Fibroblast of lung (primary cell): ENCODE measurements at regions not wholly inside any gene's neighbourhood (a gene's known extent, or its start where the extent isn't known, plus 50 kb on each side); places are given as distances from the start of the nearest gene placed in this dataset.
A peak's percentile ranks its signal among the peaks of the same experiment; 100 is the strongest.

ENCODE experiments used
- DNase-seq, 2 donors: peaks; one replicate each; pipeline versions ENCODE4 v3.0.0 to v3.0.0-alpha.2; 2010; ENCODE audit warnings: low read depth in 2 of 2
- H2AFZ ChIP-seq: 2 replicates; pipeline ENCODE4 v1.5.1; 2012; ENCODE audit warnings: low read length, control low read depth, inconsistent platforms
- H3K27ac ChIP-seq: 2 replicates; pipeline ENCODE4 v1.5.1; 2011; ENCODE audit warnings: low read length, control low read depth; ENCODE audit not compliant: insufficient read depth
- H3K27me3 ChIP-seq: 2 replicates; pipeline ENCODE4 v1.5.1; 2011; ENCODE audit warnings: mild to moderate bottlenecking, low read length; ENCODE audit not compliant: control insufficient read depth, insufficient read depth
- H3K36me3 ChIP-seq: 2 replicates; pipeline ENCODE4 v1.5.1; 2011; ENCODE audit warnings: low read length; ENCODE audit not compliant: control insufficient read depth, insufficient read depth
- H3K4me1 ChIP-seq: 2 replicates; pipeline ENCODE4 v1.5.1; 2011; ENCODE audit warnings: low read length; ENCODE audit not compliant: control insufficient read depth, insufficient read depth; ENCODE audit errors: extremely low read depth
- H3K4me2 ChIP-seq: 2 replicates; pipeline ENCODE4 v1.5.1; 2011; ENCODE audit warnings: low read length, control low read depth; ENCODE audit not compliant: insufficient read depth; ENCODE audit errors: extremely low read depth
- H3K4me3 ChIP-seq, 4 experiments: fragments of 200-600 bp in 1 of 4; sonication (generic) in 1 of 4; replicated peaks in 1 of 4; 2 replicates each; pipeline ENCODE4 v1.5.1; 2011 to 2016; ENCODE audit warnings: low read length in 4 of 4, low read depth in 3 of 4, mild to moderate bottlenecking in 3 of 4, control low read depth in 2 of 4, inconsistent platforms in 1 of 4, mixed read lengths in 1 of 4; ENCODE audit not compliant: insufficient read depth in 1 of 4; ENCODE audit errors: control extremely low read depth in 1 of 4
- H3K79me2 ChIP-seq: 2 replicates; pipeline ENCODE4 v1.5.1; 2012; ENCODE audit warnings: mild to moderate bottlenecking, low read length, inconsistent platforms; ENCODE audit not compliant: control insufficient read depth, insufficient read depth
- H3K9ac ChIP-seq: 2 replicates; pipeline ENCODE4 v1.5.1; 2011; ENCODE audit warnings: mild to moderate bottlenecking, low read length, control low read depth; ENCODE audit not compliant: insufficient read depth
- H3K9me3 ChIP-seq: 2 replicates; pipeline ENCODE4 v1.5.1; 2012; ENCODE audit warnings: low read depth, low read length; ENCODE audit not compliant: control insufficient read depth, insufficient read depth
- H4K20me1 ChIP-seq: 2 replicates; pipeline ENCODE4 v1.5.1; 2011; ENCODE audit warnings: low read length; ENCODE audit not compliant: control insufficient read depth, insufficient read depth; ENCODE audit errors: extremely low read depth
- CTCF ChIP-seq, 2 donors: IDR thresholded peaks in 1 of 2; conservative IDR thresholded peaks in 1 of 2; 1 replicate in 1 of 2; 2 replicates in 1 of 2; pipeline ENCODE4 v1.5.1; 2011 to 2012; ENCODE audit warnings: low read length in 2 of 2, control low read depth in 1 of 2, inconsistent platforms in 1 of 2, low read depth in 1 of 2, mild to moderate bottlenecking in 1 of 2
- EZH2 ChIP-seq: IDR thresholded peaks from 2 replicates; pipeline ENCODE4 v1.5.1; 2012; ENCODE audit warnings: low read length, control low read depth, mild to moderate bottlenecking; ENCODE audit errors: missing control alignments

GRCh38 chr15:38684440-38685010 lies 119.9 kb upstream of the RASGRP1 start:
- no peak overlapping the region for H3K27ac ChIP-seq

GRCh38 chr15:38685686-38686339 lies 121.2 kb upstream of the RASGRP1 start:
- H3K36me3 ChIP-seq: no peaks in the 10 kb centered on the region
- H3K4me1 ChIP-seq: no peaks in the 10 kb centered on the region
- H3K9me3 ChIP-seq: no peaks in the 10 kb centered on the region
- H3K27me3 ChIP-seq: peaks cover 3% of the 10 kb centered on the region
- no peak overlapping the region for H3K9ac ChIP-seq
- no peak overlapping the region for H3K27ac ChIP-seq
- H3K79me2 ChIP-seq: no peaks in the 10 kb centered on the region
- no peak overlapping the region for H3K4me2 ChIP-seq
- DNase-seq: no peak
- no peak overlapping the region for H3K4me3 ChIP-seq
- TF ChIP-seq CTCF (conservative IDR thresholded peaks at IDR 0.05 in 1 of 2, IDR thresholded peaks at IDR 0.05 in 1 of 2; ENCODE audit: low read depth in 1 of 2, low read length in 2 of 2) (no peak), EZH2 (no peak)
- H4K20me1 ChIP-seq: no peaks in the 10 kb centered on the region
- no peak overlapping the region for H2AFZ ChIP-seq

More at GRCh38 chr15:38684440-38685010, 119.9 kb upstream of the RASGRP1 start:
- H3K9me3 ChIP-seq: no peaks in the 10 kb centered on the region
- no peak overlapping the region for H3K4me3 ChIP-seq
- H3K4me2 ChIP-seq: no peak overlapping the region
- no peaks in the 10 kb centered on the region for H4K20me1 ChIP-seq
- no peak for DNase-seq
- H2AFZ ChIP-seq: no peak overlapping the region
- peaks cover 3% of the 10 kb centered on the region for H3K27me3 ChIP-seq
- no peaks in the 10 kb centered on the region for H3K4me1 ChIP-seq
- no peak overlapping the region for H3K9ac ChIP-seq
- H3K36me3 ChIP-seq: no peaks in the 10 kb centered on the region
- no peak for TF ChIP-seq EZH2
- TF ChIP-seq CTCF (conservative IDR thresholded peaks at IDR 0.05 in 1 of 2, IDR thresholded peaks at IDR 0.05 in 1 of 2; ENCODE audit: low read depth in 1 of 2, low read length in 2 of 2): no peak
- H3K79me2 ChIP-seq: no peaks in the 10 kb centered on the region

GRCh38 chr15:38687340-38687739 lies 122.7 kb upstream of the RASGRP1 start:
- peaks cover 3% of the 10 kb centered on the region for H3K27me3 ChIP-seq
- H3K4me2 ChIP-seq: no peak overlapping the region
- H3K4me1 ChIP-seq: no peaks in the 10 kb centered on the region
- no peak overlapping the region for H3K4me3 ChIP-seq
- TF ChIP-seq EZH2 (no peak), CTCF (conservative IDR thresholded peaks at IDR 0.05 in 1 of 2, IDR thresholded peaks at IDR 0.05 in 1 of 2; ENCODE audit: low read depth in 1 of 2, low read length in 2 of 2) (no peak)
- H2AFZ ChIP-seq: no peak overlapping the region
- no peaks in the 10 kb centered on the region for H4K20me1 ChIP-seq
- H3K9ac ChIP-seq: no peak overlapping the region
- no peaks in the 10 kb centered on the region for H3K79me2 ChIP-seq
- H3K27ac ChIP-seq: no peak overlapping the region
- peak in 1 of 2 donors; percentile 46 for DNase-seq
- no peaks in the 10 kb centered on the region for H3K9me3 ChIP-seq
- no peaks in the 10 kb centered on the region for H3K36me3 ChIP-seq
